Panc1 (cell line): ENCODE measurements at regions not wholly inside any gene's neighbourhood (a gene's known extent, or its start where the extent isn't known, plus 50 kb on each side); places are given as distances from the start of the nearest gene placed in this dataset.

ENCODE experiments used
- ATAC-seq: fragments of 200-7000 bp; cut with Tn5 transposase; 2 replicates; pipeline ENCODE4 v1.9.1; 2020; ENCODE audit warnings: mild to moderate bottlenecking, moderate library complexity
- BruUV-seq: library from RNA; stranded (reverse); fragments of 400-500 nt; replicated peaks from 2 replicates; lab custom pipeline; 2021; lab: Mats Ljungman, UMichigan
- CTCF ChIA-PET: fragments of 300-600 bp; sonication (Branson Sonifier 250); formaldehyde crosslinking; loops from one replicate; lab custom pipeline; 2022; ENCODE audit warnings: antibody characterized with exemption; lab: Charles Lee
- POLR2A ChIA-PET: fragments of 300-600 bp; sonication (Branson Sonifier 250); formaldehyde crosslinking; loops from one replicate; lab custom pipeline; 2022; ENCODE audit warnings: antibody characterized with exemption; lab: Charles Lee
- DNase-seq: peaks from one replicate; pipeline ENCODE4 v3.0.0-alpha.2; 2010; ENCODE audit warnings: low read depth, low spot score
- H3K27ac ChIP-seq: 2 replicates; pipeline ENCODE4 v1.5.1; 2011; ENCODE audit warnings: mild to moderate bottlenecking, low read length, inconsistent platforms
- H3K27me3 ChIP-seq: fragments of 200-500 bp; sonication (Bioruptor generic); 2 replicates; pipeline ENCODE4 v1.6.0; 2014; ENCODE audit warnings: low read length, inconsistent platforms; ENCODE audit not compliant: control insufficient read depth, insufficient read depth
- H3K36me3 ChIP-seq: fragments of 200-500 bp; sonication (Bioruptor generic); 2 replicates; pipeline ENCODE4 v1.5.1; 2014; ENCODE audit warnings: inconsistent platforms, mild to moderate bottlenecking, low read length, moderate library complexity; ENCODE audit not compliant: control insufficient read depth, insufficient read depth
- H3K4me1 ChIP-seq: 2 replicates; pipeline ENCODE4 v1.5.1; 2011; ENCODE audit warnings: inconsistent platforms, mild to moderate bottlenecking, low read length, moderate library complexity; ENCODE audit not compliant: control insufficient read depth, insufficient read depth
- H3K4me3 ChIP-seq, 2 experiments: 2 replicates each; pipeline ENCODE4 v1.5.1; 2011 to 2012; ENCODE audit warnings: low read depth in 2 of 2, low read length in 2 of 2, mild to moderate bottlenecking in 2 of 2, inconsistent platforms in 1 of 2, moderate library complexity in 1 of 2
- H3K9me3 ChIP-seq: fragments of 200-500 bp; sonication (Bioruptor generic); 2 replicates; pipeline ENCODE4 v1.5.1; 2014; ENCODE audit warnings: low read depth, mild to moderate bottlenecking, inconsistent platforms, low read length, moderate library complexity; ENCODE audit not compliant: control insufficient read depth, insufficient read depth
- POLR2AphosphoS5 ChIP-seq: IDR thresholded peaks from 2 replicates; pipeline ENCODE4 v1.6.1; 2012; ENCODE audit warnings: mild to moderate bottlenecking, low read depth, low read length, moderate library complexity
- SIN3A ChIP-seq: IDR thresholded peaks from 2 replicates; pipeline ENCODE4 v1.6.1; 2012; ENCODE audit warnings: low read depth, mild to moderate bottlenecking, low read length, moderate library complexity, borderline replicate concordance; ENCODE audit not compliant: insufficient read depth
- TCF7L2 ChIP-seq: IDR thresholded peaks from 2 replicates; pipeline ENCODE4 v1.6.1; 2011; ENCODE audit warnings: mild to moderate bottlenecking, low read depth, low read length, inconsistent platforms
- in situ Hi-C: cut with HindIII; loops from 2 replicates; pipeline ENCODE4 v1.10.0; 2016; ENCODE audit warnings: low sequenced_read_pairs, low pct_unique_long_range_greater_than_20kb
- intact Hi-C: fragments of 100-400 bp; cut with micrococcal nuclease; formaldehyde crosslinking; loops from one replicate; pipeline ENCODE4 v1.10.0; 2022; ENCODE audit not compliant: unreplicated experiment
- TF ChIP-seq, protein P1 (sequence below): fragments of 450-650 bp; IDR thresholded peaks from 2 replicates; pipeline ENCODE4 v1.5.1; 2017; ENCODE audit warnings: mild to moderate bottlenecking
- TF ChIP-seq, protein P2 (sequence below), 2 experiments: IDR thresholded peaks; 2 replicates each; pipeline ENCODE4 v1.6.1; 2011 to 2012; ENCODE audit warnings: low read depth in 2 of 2, control low read depth in 1 of 2, low read length in 1 of 2, mild to moderate bottlenecking in 1 of 2, moderate library complexity in 1 of 2; ENCODE audit not compliant: insufficient read depth in 1 of 2

DNA sequence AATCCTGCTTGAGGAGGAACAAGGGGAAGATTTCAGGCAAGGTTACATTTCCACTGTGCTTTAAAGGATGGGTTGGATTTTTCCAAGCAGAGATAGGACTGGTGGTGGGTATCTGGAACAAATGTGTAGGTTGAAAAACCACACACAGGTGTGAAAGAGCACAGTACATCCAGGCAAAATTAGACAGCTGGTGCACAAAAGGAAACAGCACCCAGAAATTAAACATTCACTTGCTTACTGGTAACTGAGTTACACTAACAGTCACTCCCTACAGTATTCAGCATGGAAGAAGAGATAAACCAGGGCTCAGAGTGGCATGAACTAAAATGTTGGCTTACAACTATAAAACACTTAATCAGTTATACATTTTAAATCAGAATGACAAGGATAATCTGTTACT lies 81.5 kb upstream of the RASEF start:
- ATAC-seq (no peak), DNase-seq (no peak)
- H3K9me3 ChIP-seq = no peaks in the 10 kb centered on the region
- no peak overlapping the region for H3K27ac ChIP-seq
- intact Hi-C loops = no loop called here
- TF ChIP-seq, protein P1, sequence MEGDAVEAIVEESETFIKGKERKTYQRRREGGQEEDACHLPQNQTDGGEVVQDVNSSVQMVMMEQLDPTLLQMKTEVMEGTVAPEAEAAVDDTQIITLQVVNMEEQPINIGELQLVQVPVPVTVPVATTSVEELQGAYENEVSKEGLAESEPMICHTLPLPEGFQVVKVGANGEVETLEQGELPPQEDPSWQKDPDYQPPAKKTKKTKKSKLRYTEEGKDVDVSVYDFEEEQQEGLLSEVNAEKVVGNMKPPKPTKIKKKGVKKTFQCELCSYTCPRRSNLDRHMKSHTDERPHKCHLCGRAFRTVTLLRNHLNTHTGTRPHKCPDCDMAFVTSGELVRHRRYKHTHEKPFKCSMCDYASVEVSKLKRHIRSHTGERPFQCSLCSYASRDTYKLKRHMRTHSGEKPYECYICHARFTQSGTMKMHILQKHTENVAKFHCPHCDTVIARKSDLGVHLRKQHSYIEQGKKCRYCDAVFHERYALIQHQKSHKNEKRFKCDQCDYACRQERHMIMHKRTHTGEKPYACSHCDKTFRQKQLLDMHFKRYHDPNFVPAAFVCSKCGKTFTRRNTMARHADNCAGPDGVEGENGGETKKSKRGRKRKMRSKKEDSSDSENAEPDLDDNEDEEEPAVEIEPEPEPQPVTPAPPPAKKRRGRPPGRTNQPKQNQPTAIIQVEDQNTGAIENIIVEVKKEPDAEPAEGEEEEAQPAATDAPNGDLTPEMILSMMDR = no peak
- TF ChIP-seq TCF7L2 (no peak), POLR2AphosphoS5 (no peak), SIN3A (no peak)
- TF ChIP-seq, protein P2, sequence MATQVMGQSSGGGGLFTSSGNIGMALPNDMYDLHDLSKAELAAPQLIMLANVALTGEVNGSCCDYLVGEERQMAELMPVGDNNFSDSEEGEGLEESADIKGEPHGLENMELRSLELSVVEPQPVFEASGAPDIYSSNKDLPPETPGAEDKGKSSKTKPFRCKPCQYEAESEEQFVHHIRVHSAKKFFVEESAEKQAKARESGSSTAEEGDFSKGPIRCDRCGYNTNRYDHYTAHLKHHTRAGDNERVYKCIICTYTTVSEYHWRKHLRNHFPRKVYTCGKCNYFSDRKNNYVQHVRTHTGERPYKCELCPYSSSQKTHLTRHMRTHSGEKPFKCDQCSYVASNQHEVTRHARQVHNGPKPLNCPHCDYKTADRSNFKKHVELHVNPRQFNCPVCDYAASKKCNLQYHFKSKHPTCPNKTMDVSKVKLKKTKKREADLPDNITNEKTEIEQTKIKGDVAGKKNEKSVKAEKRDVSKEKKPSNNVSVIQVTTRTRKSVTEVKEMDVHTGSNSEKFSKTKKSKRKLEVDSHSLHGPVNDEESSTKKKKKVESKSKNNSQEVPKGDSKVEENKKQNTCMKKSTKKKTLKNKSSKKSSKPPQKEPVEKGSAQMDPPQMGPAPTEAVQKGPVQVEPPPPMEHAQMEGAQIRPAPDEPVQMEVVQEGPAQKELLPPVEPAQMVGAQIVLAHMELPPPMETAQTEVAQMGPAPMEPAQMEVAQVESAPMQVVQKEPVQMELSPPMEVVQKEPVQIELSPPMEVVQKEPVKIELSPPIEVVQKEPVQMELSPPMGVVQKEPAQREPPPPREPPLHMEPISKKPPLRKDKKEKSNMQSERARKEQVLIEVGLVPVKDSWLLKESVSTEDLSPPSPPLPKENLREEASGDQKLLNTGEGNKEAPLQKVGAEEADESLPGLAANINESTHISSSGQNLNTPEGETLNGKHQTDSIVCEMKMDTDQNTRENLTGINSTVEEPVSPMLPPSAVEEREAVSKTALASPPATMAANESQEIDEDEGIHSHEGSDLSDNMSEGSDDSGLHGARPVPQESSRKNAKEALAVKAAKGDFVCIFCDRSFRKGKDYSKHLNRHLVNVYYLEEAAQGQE (IDR thresholded peaks at IDR 0.05; ENCODE audit: insufficient read depth in 1 of 2, low read depth in 2 of 2, low read length in 1 of 2) = no peak
- in situ Hi-C loops = no loop called here
- CTCF ChIA-PET = interaction anchor here (0.7 kb wide), 1 partner anchor 147 kb away, joined by 3 read pairs; no protein-coding TSS in a partner anchor
- no peaks in the 10 kb centered on the region for H3K4me1 ChIP-seq
- no peak overlapping the region for H3K4me3 ChIP-seq
- BruUV-seq = no TSS peak
- H3K36me3 ChIP-seq = no peaks in the 10 kb centered on the region
- POLR2A ChIA-PET = no interaction called here
- no peaks in the 10 kb centered on the region for H3K27me3 ChIP-seq

DNA sequence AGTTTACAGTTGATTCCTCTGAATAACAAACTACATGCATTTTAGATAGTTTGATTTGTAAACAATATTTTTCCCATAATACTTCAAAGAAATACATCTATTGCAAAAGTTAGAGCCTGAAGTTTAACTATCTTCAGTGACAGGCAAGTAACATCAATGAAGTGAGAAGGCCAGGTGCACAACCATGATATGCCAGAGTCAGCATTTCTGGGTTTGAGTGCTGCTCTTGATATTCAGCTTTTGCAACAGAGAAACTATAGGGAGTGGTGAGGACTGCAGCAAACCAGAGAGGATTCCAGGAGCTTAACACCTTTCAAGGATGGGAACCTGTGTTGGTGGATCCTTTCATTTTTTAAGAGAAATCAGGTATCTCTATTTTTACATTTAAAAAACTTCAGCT lies 79.4 kb upstream of the RASEF start:
- Histone ChIP-seq H3K27ac (no peak overlapping the region), H3K36me3 (no peaks in the 10 kb centered on the region), H3K4me3 (no peak overlapping the region), H3K27me3 (no peaks in the 10 kb centered on the region), H3K9me3 (no peaks in the 10 kb centered on the region), H3K4me1 (no peaks in the 10 kb centered on the region)
- intact Hi-C loops = no loop called here
- CTCF ChIA-PET = no interaction called here
- TF ChIP-seq SIN3A (no peak), TCF7L2 (no peak), POLR2AphosphoS5 (no peak)
- TF ChIP-seq, protein P1 = no peak
- TF ChIP-seq, protein P2 (IDR thresholded peaks at IDR 0.05; ENCODE audit: insufficient read depth in 1 of 2, low read depth in 2 of 2, low read length in 1 of 2) = no peak
- in situ Hi-C loops = no loop called here
- POLR2A ChIA-PET = no interaction called here
- DNase-seq = no peak
- no peak for ATAC-seq
- BruUV-seq = no TSS peak
